Retinal pigment epithelial cell (primary cell): ENCODE measurements at regions not wholly inside any gene's neighbourhood (a gene's known extent, or its start where the extent isn't known, plus 50 kb on each side); places are given as distances from the start of the nearest gene placed in this dataset.
A peak's percentile ranks its signal among the peaks of the same experiment; 100 is the strongest.
"Not testable (repeated sequence)": the region's sequence is repeated elsewhere in the genome, so short reads cannot be mapped to it uniquely, and the experiment has no call there.

Experiments
- DNase-seq: peaks from one replicate; pipeline ENCODE4 v3.0.0-alpha.2; 2010; ENCODE audit warnings: low read depth
- H3K4me3 ChIP-seq: 2 replicates; pipeline ENCODE4 v1.5.1; 2011; ENCODE audit warnings: mild to moderate bottlenecking, low read length, control low read depth, moderate library complexity
- TF ChIP-seq, protein P1 (sequence below): conservative IDR thresholded peaks from 2 replicates; pipeline ENCODE4 v1.5.1; 2011; ENCODE audit warnings: low read depth, low read length, control low read depth, inconsistent platforms

DNA sequence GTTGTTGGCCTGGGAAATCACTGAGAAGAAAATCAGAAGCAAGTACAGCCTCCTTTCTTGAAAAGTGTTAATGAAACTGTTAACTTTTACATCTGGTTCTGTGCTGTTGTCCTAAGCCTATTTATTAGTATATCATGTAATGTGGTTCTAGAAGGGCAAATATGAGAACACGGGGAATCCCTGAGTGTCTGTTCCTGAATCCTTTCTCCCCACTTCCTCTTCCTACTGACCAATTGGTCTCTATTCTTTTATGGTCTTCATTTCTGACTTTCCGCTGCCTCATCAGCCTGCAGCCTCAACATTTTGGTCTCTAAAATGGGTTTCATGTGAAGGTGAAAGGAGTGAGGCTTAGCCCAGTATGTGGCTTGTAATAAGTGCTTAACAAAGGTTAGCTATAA is 159.9 kb upstream of the MAMLD1 start:
- TF ChIP-seq, protein P1, sequence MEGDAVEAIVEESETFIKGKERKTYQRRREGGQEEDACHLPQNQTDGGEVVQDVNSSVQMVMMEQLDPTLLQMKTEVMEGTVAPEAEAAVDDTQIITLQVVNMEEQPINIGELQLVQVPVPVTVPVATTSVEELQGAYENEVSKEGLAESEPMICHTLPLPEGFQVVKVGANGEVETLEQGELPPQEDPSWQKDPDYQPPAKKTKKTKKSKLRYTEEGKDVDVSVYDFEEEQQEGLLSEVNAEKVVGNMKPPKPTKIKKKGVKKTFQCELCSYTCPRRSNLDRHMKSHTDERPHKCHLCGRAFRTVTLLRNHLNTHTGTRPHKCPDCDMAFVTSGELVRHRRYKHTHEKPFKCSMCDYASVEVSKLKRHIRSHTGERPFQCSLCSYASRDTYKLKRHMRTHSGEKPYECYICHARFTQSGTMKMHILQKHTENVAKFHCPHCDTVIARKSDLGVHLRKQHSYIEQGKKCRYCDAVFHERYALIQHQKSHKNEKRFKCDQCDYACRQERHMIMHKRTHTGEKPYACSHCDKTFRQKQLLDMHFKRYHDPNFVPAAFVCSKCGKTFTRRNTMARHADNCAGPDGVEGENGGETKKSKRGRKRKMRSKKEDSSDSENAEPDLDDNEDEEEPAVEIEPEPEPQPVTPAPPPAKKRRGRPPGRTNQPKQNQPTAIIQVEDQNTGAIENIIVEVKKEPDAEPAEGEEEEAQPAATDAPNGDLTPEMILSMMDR = no peak
- H3K4me3 ChIP-seq = no peak overlapping the region
- no peak for DNase-seq

DNA sequence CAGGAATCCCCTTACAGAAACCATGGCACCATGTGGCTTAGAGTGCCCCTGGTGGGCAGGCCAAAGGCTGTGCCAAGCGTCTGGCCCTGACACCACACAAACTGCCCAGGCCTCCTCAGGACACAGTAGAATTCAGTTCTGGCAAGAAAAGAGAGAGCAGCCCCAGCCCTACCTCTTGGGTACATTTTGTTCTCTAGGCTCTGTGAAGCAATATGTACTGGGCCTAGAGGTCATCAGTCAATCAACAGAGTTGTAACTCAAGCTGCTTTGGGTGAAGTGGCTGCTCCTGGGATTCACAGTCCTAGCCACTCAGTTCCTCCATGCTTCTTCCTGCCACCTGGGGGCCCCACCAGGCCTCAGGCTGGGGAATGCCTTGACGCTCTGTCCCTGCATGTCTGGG is 158.1 kb upstream of the MAMLD1 start:
- TF ChIP-seq, protein P1 = peak; percentile 10
- no peak overlapping the region for H3K4me3 ChIP-seq
- DNase-seq = no peak

DNA sequence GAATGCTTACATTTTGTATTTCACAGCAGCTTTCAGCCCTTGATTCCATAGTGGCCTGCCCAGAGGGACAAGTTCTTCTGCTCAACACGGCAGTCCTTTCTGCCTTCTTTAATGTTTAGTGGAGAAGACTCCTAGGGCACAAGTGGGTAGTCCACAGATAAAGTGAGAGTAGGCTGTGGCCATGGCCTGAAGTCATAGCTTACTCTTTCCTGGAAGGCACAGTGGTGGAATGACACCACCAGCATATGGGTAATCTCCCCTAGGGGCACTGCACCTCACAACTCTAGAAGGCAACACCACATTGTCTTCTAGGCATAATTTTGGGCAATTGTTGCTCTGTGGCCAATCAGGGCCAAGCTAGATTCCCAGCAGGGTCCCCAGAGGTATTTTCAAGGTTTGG is 155.4 kb upstream of the MAMLD1 start:
- no peak overlapping the region for H3K4me3 ChIP-seq
- no peak for DNase-seq
- TF ChIP-seq, protein P1 = no peak

DNA sequence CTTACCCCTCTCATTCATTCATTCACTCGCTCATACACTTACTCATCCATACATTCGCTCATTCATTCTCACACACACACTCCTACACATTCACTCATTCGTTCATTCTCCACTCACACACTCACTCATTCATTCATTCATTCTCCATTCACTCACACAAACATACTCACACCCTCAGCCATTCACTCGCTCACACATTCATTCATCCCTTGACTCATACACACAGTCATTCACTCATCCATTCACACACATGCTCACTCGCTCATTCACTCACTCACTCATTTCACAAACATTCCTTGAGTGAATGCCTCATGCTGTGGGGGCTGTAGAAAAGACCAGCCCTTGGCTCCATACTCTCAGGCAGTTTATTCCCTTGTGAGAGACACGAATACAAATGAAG is 151.1 kb upstream of the MAMLD1 start:
- H3K4me3 ChIP-seq = no peak overlapping the region
- no peak for DNase-seq
- TF ChIP-seq, protein P1 = no peak

DNA sequence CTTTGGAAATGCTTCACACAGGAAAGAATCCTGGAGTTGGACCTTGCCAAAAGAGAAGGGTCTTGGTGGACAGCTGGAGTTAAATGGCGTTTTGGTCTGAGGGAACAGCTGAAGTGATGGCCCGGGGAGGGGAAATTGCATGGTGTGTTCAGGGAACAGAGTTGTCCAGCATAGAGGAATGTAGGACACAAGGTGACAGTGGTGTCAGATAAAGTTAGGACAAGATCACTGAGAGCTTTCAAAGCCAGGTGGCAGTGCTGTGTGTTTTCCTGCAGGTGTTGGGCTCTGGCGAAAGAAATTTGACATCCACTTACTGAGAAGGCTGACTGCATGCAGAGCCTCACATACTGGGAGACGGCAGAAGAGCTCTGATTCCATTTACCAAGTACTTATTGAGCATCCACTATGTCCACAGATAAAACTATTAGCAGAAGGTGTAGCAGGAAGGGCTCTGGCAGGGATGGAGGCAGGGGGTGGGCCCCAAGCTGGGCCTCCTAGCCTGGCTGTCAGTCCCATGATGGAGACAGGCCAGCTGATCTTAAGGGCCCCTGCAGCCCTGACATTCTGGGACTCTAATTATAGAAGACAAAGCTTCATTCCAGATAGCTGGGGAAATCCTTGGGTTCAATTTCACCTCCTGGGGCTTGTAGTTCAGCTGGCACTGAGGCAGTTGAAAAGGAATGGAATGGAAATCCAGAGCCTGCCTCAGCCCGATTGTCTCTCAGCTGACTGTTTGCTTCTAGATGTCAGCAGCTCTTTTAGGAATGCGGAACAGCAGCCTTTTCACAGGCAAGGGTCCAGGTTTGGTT is 150.2 kb upstream of the MAMLD1 start:
- H3K4me3 ChIP-seq = no peak overlapping the region
- DNase-seq = peak; percentile 10
- TF ChIP-seq, protein P1 = no peak

DNA sequence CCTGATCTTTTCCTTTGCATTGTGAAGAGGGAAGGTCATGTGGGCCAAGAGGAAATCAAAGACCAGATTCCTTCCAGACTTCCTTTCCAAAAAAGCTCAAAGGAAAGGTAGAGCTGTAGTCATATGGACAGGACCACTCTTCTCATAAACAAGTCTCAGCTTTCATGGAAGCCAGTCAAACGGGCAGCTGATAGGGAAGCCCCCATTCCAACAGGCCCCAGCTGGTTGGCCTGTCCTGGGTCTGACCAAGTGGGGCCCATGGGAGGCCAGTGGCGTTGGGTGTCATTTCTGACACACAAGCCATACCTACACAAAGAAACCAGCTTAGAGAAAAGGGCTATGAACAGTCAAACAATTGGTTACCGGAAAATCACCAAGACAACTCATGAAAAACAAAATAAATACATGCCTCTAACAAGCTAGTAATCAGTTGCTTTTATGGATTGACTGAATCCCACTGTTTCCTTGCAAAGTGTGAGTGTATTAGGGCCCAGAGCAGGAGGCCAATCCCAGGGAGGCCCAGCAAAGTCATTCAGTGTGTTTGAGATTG is 149.6 kb upstream of the MAMLD1 start:
- DNase-seq = no peak
- no peak overlapping the region for H3K4me3 ChIP-seq
- TF ChIP-seq, protein P1 = no peak

DNA sequence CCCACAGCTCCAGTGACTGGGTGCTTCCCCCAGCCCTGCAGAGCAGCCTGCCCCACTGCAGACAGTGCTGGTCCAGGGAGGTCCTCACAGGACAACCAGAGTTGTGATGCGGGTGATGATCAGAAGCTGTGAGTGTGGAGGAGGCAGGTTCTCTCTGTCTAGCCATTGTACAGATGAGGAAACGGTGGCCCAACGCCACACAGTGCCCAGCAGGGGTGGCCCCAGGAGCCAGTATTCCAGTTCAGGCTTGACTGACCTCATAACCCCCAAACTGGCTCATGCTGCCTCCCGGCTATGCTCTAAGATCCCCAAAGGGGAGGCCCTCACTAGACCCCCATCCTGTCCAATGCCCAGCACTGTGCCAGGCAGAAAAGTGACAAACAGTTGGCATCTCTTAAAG is 147.1 kb upstream of the MAMLD1 start:
- not testable (repeated sequence) for H3K4me3 ChIP-seq, DNase-seq
